IMR-90 (cell line): ENCODE measurements at regions not wholly inside any gene's neighbourhood (a gene's known extent, or its start where the extent isn't known, plus 50 kb on each side); places are given as distances from the start of the nearest gene placed in this dataset.

Experiments used
- ATAC-seq: fragments of 200-7000 bp; cut with Tn5 transposase; 2 replicates; pipeline ENCODE4 v1.9.1; 2020; ENCODE audit warnings: low read depth, mild to moderate bottlenecking, moderate library complexity
- BruUV-seq: library from RNA; stranded (reverse); fragments of 400-500 nt; replicated peaks from 2 replicates; lab custom pipeline; 2021; lab: Mats Ljungman, UMichigan
- CTCF ChIA-PET: fragments of 300-600 bp; formaldehyde crosslinking; extraction: SDS; loops from one replicate; lab custom pipeline; 2021; ENCODE audit warnings: antibody characterized with exemption; lab: Yijun Ruan, JAX
- POLR2A ChIA-PET: fragments of 300-600 bp; sonication (Branson Sonifier 250); formaldehyde crosslinking; loops from one replicate; lab custom pipeline; 2022; ENCODE audit warnings: antibody characterized with exemption; ENCODE audit not compliant: unreplicated experiment; lab: Charles Lee
- DNase-seq: peaks from one replicate; pipeline ENCODE4 v3.0.0; 2013
- H2AFZ ChIP-seq: replicated peaks from 2 replicates; pipeline ENCODE3; 2013; ENCODE audit warnings: low read length, mild to moderate bottlenecking; ENCODE audit not compliant: poor library complexity
- H2AK5ac ChIP-seq: 2 replicates; pipeline ENCODE4 v1.6.1; 2013; ENCODE audit warnings: low read depth, low read length, inconsistent platforms
- H2AK9ac ChIP-seq: replicated peaks from 2 replicates; pipeline ENCODE3; 2013; ENCODE audit warnings: mild to moderate bottlenecking, low read depth, low read length, moderate library complexity; ENCODE audit not compliant: poor library complexity
- H2BK120ac ChIP-seq: 2 replicates; pipeline ENCODE4 v1.6.1; 2013; ENCODE audit warnings: low read depth, low read length, inconsistent platforms
- H2BK15ac ChIP-seq: 3 replicates; pipeline ENCODE4 v1.6.1; 2013; ENCODE audit warnings: low read depth, low read length, inconsistent platforms
- H2BK20ac ChIP-seq: 2 replicates; pipeline ENCODE4 v1.6.1; 2013; ENCODE audit warnings: low read depth, mild to moderate bottlenecking, inconsistent platforms, low read length, moderate library complexity
- H2BK5ac ChIP-seq: 2 replicates; pipeline ENCODE4 v1.6.1; 2013; ENCODE audit warnings: mild to moderate bottlenecking, low read depth, low read length, inconsistent platforms; ENCODE audit not compliant: poor library complexity, severe bottlenecking
- H3K14ac ChIP-seq: replicated peaks from 2 replicates; pipeline ENCODE4 v1.6.1; 2013; ENCODE audit warnings: low read depth, low read length, inconsistent platforms
- H3K18ac ChIP-seq: 2 replicates; pipeline ENCODE4 v1.6.1; 2013; ENCODE audit warnings: low read depth, low read length, control low read depth
- H3K23ac ChIP-seq: 2 replicates; pipeline ENCODE4 v1.6.1; 2013; ENCODE audit warnings: low read depth, low read length, inconsistent platforms
- H3K27ac ChIP-seq: 2 replicates; pipeline ENCODE4 v1.5.1; 2013; ENCODE audit warnings: mild to moderate bottlenecking, control low read depth, low read length; ENCODE audit not compliant: insufficient read depth
- H3K27me3 ChIP-seq: 2 replicates; pipeline ENCODE4 v1.6.1; 2013; ENCODE audit warnings: low read length; ENCODE audit not compliant: control insufficient read depth, insufficient read depth
- H3K36me3 ChIP-seq: 2 replicates; pipeline ENCODE4 v1.6.1; 2013; ENCODE audit warnings: low read length, mixed read lengths; ENCODE audit not compliant: control insufficient read depth, insufficient read depth
- H3K4ac ChIP-seq: 2 replicates; pipeline ENCODE4 v1.6.1; 2013; ENCODE audit warnings: low read depth, low read length, inconsistent platforms
- H3K4me1 ChIP-seq: 2 replicates; pipeline ENCODE4 v1.6.1; 2013; ENCODE audit warnings: low read length, mixed read lengths; ENCODE audit not compliant: control insufficient read depth, insufficient read depth
- H3K4me2 ChIP-seq: 2 replicates; pipeline ENCODE4 v1.6.1; 2013; ENCODE audit warnings: low read depth, mild to moderate bottlenecking, control low read depth, low read length, moderate library complexity
- H3K4me3 ChIP-seq: 2 replicates; pipeline ENCODE4 v1.5.1; 2013; ENCODE audit warnings: low read depth, mild to moderate bottlenecking, control low read depth, low read length, moderate library complexity; ENCODE audit not compliant: insufficient read depth
- H3K56ac ChIP-seq: 2 replicates; pipeline ENCODE4 v1.6.1; 2013; ENCODE audit warnings: low read length, inconsistent platforms; ENCODE audit not compliant: insufficient read depth; ENCODE audit errors: extremely low read depth
- H3K79me1 ChIP-seq, 2 experiments: 2 replicates each; pipeline ENCODE4 v1.6.1; 2013; ENCODE audit warnings: low read length in 2 of 2, inconsistent platforms in 1 of 2, low read depth in 1 of 2
- H3K9ac ChIP-seq: 2 replicates; pipeline ENCODE4 v1.6.1; 2013; ENCODE audit warnings: low read depth, low read length, control low read depth
- H3K9me1 ChIP-seq: 2 replicates; pipeline ENCODE4 v1.6.1; 2013; ENCODE audit warnings: low read length, inconsistent platforms; ENCODE audit not compliant: insufficient read depth
- H3K9me3 ChIP-seq: 2 replicates; pipeline ENCODE4 v1.6.1; 2013; ENCODE audit warnings: low read length; ENCODE audit not compliant: control insufficient read depth, insufficient read depth
- H4K20me1 ChIP-seq: 2 replicates; pipeline ENCODE4 v1.6.1; 2013; ENCODE audit warnings: low read length, inconsistent platforms; ENCODE audit not compliant: insufficient read depth
- H4K5ac ChIP-seq: 2 replicates; pipeline ENCODE4 v1.6.1; 2013; ENCODE audit warnings: mild to moderate bottlenecking, low read depth, low read length, control low read depth
- H4K8ac ChIP-seq, 2 experiments: 2 replicates each; pipeline ENCODE4 v1.6.1; 2013; ENCODE audit warnings: low read depth in 2 of 2, low read length in 2 of 2, control low read depth in 1 of 2, inconsistent platforms in 1 of 2
- H4K91ac ChIP-seq: 2 replicates; pipeline ENCODE4 v1.6.1; 2013; ENCODE audit warnings: low read depth, low read length, inconsistent platforms; ENCODE audit not compliant: insufficient read depth
- BHLHE40 ChIP-seq: fragments of 150-350 bp; IDR thresholded peaks from 2 replicates; pipeline ENCODE4 v1.6.1; 2016; ENCODE audit warnings: mild to moderate bottlenecking, low read depth, low read length
- FOS ChIP-seq: fragments of 150-350 bp; IDR thresholded peaks from 2 replicates; pipeline ENCODE4 v1.6.1; 2016; ENCODE audit warnings: low read depth, low read length
- MAFK ChIP-seq: IDR thresholded peaks from 2 replicates; pipeline ENCODE4 v1.6.1; 2012; ENCODE audit warnings: low read depth, low read length, improper control_type of control experiment
- MAZ ChIP-seq: IDR thresholded peaks from 2 replicates; pipeline ENCODE4 v1.6.1; 2012; ENCODE audit warnings: low read depth, mild to moderate bottlenecking, low read length, improper control_type of control experiment, moderate library complexity, borderline replicate concordance
- NFE2L2 ChIP-seq: fragments of 150-350 bp; IDR thresholded peaks from 2 replicates; pipeline ENCODE4 v1.6.1; 2016; ENCODE audit warnings: low read depth, mild to moderate bottlenecking, low read length
- RAD21 ChIP-seq: IDR thresholded peaks from 2 replicates; pipeline ENCODE4 v1.6.1; 2012; ENCODE audit warnings: low read length, improper control_type of control experiment
- WGBS, 2 experiments: methylation state at CpG; one replicate each; pipeline versions ENCODE4 v1.1.5 to v1.1.7; 2013; ENCODE audit warnings: missing lambda C conversion rate in 2 of 2; ENCODE audit not compliant: insufficient read length in 1 of 2; ENCODE audit errors: extremely low coverage in 2 of 2; 5-methylcytosine and 5-hydroxymethylcytosine counted together
- dilution Hi-C: fragments of 300-500 bp; cut with HindIII; formaldehyde crosslinking; loops from one replicate; pipeline ENCODE4 v1.14.3; 2018; ENCODE audit warnings: low sequenced_read_pairs; ENCODE audit not compliant: unreplicated experiment
- in situ Hi-C: fragments of 300-500 bp; cut with MboI; formaldehyde crosslinking; loops from 3 replicates; pipeline ENCODE4 v1.14.3; 2019; ENCODE audit warnings: low sequenced_read_pairs, inconsistent platforms, mixed read lengths
- intact Hi-C: fragments of 100-400 bp; cut with micrococcal nuclease; formaldehyde crosslinking; loops from 2 replicates; pipeline ENCODE4 v1.10.0; 2022
- TF ChIP-seq, protein P1 (sequence below): fragments of 150-350 bp; IDR thresholded peaks from 2 replicates; pipeline ENCODE4 v1.6.1; 2017; ENCODE audit warnings: mild to moderate bottlenecking, antibody characterized with exemption, low read length, low read depth
- TF ChIP-seq, protein P2 (sequence below): conservative IDR thresholded peaks from 2 replicates; pipeline ENCODE4 v1.5.1; 2012; ENCODE audit warnings: mild to moderate bottlenecking, low read depth, low read length, improper control_type of control experiment

GRCh38 chr6:44679438-44680201 lies 292.1 kb downstream of the CDC5L start:
- Histone ChIP-seq H2BK20ac (no peak overlapping the region), H2AFZ (no peak overlapping the region), H3K4me2 (no peak overlapping the region), H2AK9ac (no peak overlapping the region), H3K9ac (no peak overlapping the region), H3K79me1 (no peaks in the 10 kb centered on the region), H2BK120ac (no peak overlapping the region), H3K56ac (no peak overlapping the region), H3K4me1 (no peaks in the 10 kb centered on the region), H3K4ac (no peak overlapping the region), H2AK5ac (no peak overlapping the region), H4K5ac (no peak overlapping the region), H3K27me3 (peaks cover 44% of the 10 kb centered on the region), H3K9me3 (no peaks in the 10 kb centered on the region), H2BK5ac (no peak overlapping the region), H3K27ac (no peak overlapping the region), H3K14ac (no peak overlapping the region), H3K36me3 (no peaks in the 10 kb centered on the region), H3K9me1 (no peaks in the 10 kb centered on the region), H2BK15ac (no peak overlapping the region), H3K23ac (no peak overlapping the region), H3K18ac (no peak overlapping the region), H3K4me3 (no peak overlapping the region), H4K8ac (no peak overlapping the region), H4K91ac (no peak overlapping the region), H4K20me1 (no peaks in the 10 kb centered on the region)
- ChIA-PET CTCF (no interaction called here), POLR2A (no interaction called here)
- WGBS, 2 experiments: 88% methylated on average over 1 of the region's 6 CpGs; no CpG with 5 or more reads in 1 of the 2 experiments
- DNase-seq (no peak), ATAC-seq (no peak)
- dilution Hi-C loops: no loop called here
- intact Hi-C loops: no loop called here
- in situ Hi-C loops: no loop called here
- TF ChIP-seq NFE2L2 (no peak), FOS (no peak), MAZ (no peak), MAFK (no peak), BHLHE40 (no peak), RAD21 (no peak)
- TF ChIP-seq, protein P1, sequence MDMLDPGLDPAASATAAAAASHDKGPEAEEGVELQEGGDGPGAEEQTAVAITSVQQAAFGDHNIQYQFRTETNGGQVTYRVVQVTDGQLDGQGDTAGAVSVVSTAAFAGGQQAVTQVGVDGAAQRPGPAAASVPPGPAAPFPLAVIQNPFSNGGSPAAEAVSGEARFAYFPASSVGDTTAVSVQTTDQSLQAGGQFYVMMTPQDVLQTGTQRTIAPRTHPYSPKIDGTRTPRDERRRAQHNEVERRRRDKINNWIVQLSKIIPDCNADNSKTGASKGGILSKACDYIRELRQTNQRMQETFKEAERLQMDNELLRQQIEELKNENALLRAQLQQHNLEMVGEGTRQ: no peak
- TF ChIP-seq, protein P2, sequence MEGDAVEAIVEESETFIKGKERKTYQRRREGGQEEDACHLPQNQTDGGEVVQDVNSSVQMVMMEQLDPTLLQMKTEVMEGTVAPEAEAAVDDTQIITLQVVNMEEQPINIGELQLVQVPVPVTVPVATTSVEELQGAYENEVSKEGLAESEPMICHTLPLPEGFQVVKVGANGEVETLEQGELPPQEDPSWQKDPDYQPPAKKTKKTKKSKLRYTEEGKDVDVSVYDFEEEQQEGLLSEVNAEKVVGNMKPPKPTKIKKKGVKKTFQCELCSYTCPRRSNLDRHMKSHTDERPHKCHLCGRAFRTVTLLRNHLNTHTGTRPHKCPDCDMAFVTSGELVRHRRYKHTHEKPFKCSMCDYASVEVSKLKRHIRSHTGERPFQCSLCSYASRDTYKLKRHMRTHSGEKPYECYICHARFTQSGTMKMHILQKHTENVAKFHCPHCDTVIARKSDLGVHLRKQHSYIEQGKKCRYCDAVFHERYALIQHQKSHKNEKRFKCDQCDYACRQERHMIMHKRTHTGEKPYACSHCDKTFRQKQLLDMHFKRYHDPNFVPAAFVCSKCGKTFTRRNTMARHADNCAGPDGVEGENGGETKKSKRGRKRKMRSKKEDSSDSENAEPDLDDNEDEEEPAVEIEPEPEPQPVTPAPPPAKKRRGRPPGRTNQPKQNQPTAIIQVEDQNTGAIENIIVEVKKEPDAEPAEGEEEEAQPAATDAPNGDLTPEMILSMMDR: no peak
- no TSS peak for BruUV-seq
